DOHH2 (cell line): ENCODE measurements at regions not wholly inside any gene's neighbourhood (a gene's known extent, or its start where the extent isn't known, plus 50 kb on each side); places are given as distances from the start of the nearest gene placed in this dataset.

ENCODE experiments used
- H3F3A ChIP-seq: fragments of 200-600 bp; sonication (generic), shearing (Covaris generic); 2 replicates; pipeline ENCODE4 v1.6.0; 2016; ENCODE audit warnings: antibody characterized with exemption, mild to moderate bottlenecking; ENCODE audit not compliant: control insufficient read depth, insufficient read depth
- H3K27ac ChIP-seq: fragments of 200-600 bp; sonication (generic); 2 replicates; pipeline ENCODE4 v1.5.1; 2014; ENCODE audit warnings: low read depth, mild to moderate bottlenecking, low read length, moderate library complexity
- H3K27me3 ChIP-seq: fragments of 200-600 bp; sonication (generic); 2 replicates; pipeline ENCODE4 v1.6.1; 2014; ENCODE audit warnings: mild to moderate bottlenecking, low read length, mixed read lengths; ENCODE audit not compliant: control insufficient read depth
- H3K36me3 ChIP-seq: fragments of 200-600 bp; sonication (generic); 2 replicates; pipeline ENCODE4 v1.6.1; 2014; ENCODE audit warnings: mild to moderate bottlenecking, low read length, moderate library complexity, mixed read lengths; ENCODE audit not compliant: control insufficient read depth
- H3K4me1 ChIP-seq: fragments of 200-600 bp; sonication (generic); 2 replicates; pipeline ENCODE4 v1.6.1; 2014; ENCODE audit warnings: mild to moderate bottlenecking, low read length, mixed read lengths; ENCODE audit not compliant: control insufficient read depth
- H3K4me2 ChIP-seq: fragments of 200-600 bp; sonication (generic); 2 replicates; pipeline ENCODE4 v1.6.0; 2014; ENCODE audit warnings: mild to moderate bottlenecking, low read length, moderate library complexity
- H3K4me3 ChIP-seq: fragments of 200-600 bp; sonication (generic); 2 replicates; pipeline ENCODE4 v1.5.1; 2014; ENCODE audit warnings: mild to moderate bottlenecking, low read length, mixed read lengths
- H3K79me2 ChIP-seq: fragments of 200-600 bp; sonication (generic); 2 replicates; pipeline ENCODE4 v1.6.1; 2014; ENCODE audit warnings: mild to moderate bottlenecking, low read length, mixed read lengths; ENCODE audit not compliant: control insufficient read depth
- H3K9me2 ChIP-seq: fragments of 200-600 bp; sonication (generic); replicated peaks from 2 replicates; pipeline ENCODE4 v1.6.1; 2014; ENCODE audit warnings: mild to moderate bottlenecking, low read length, mixed read lengths; ENCODE audit not compliant: control insufficient read depth
- H3K9me3 ChIP-seq: fragments of 200-600 bp; sonication (generic); 2 replicates; pipeline ENCODE4 v1.6.1; 2014; ENCODE audit warnings: antibody characterized with exemption, low read length, mixed read lengths; ENCODE audit not compliant: control insufficient read depth, insufficient read depth
- H4K20me1 ChIP-seq: fragments of 200-600 bp; sonication (generic); 2 replicates; pipeline ENCODE4 v1.6.0; 2014; ENCODE audit warnings: low read depth, mild to moderate bottlenecking, antibody characterized with exemption, low read length, moderate library complexity; ENCODE audit not compliant: control insufficient read depth, insufficient read depth
- CTCF ChIP-seq: fragments of 200-600 bp; sonication (generic); IDR thresholded peaks from one replicate; pipeline ENCODE4 v1.5.1; 2014; ENCODE audit warnings: antibody characterized with exemption, mild to moderate bottlenecking, low read depth, low read length; ENCODE audit not compliant: poor library complexity, severe bottlenecking
- EZH2phosphoT487 ChIP-seq: fragments of 200-600 bp; sonication (generic); IDR thresholded peaks from 2 replicates; pipeline ENCODE4 v1.6.1; 2017; ENCODE audit warnings: borderline replicate concordance, mild to moderate bottlenecking, antibody characterized with exemption, low read length, moderate library complexity, mixed read lengths

GRCh38 chr3:18772699-18773305 lies 347.7 kb upstream of the SATB1 start:
- no peaks in the 10 kb centered on the region for H3K4me1 ChIP-seq
- no peaks in the 10 kb centered on the region for H4K20me1 ChIP-seq
- H3K79me2 ChIP-seq: no peaks in the 10 kb centered on the region
- no peaks in the 10 kb centered on the region for H3K9me3 ChIP-seq
- peaks cover 12% of the 10 kb centered on the region for H3K27me3 ChIP-seq
- no peaks in the 10 kb centered on the region for H3K9me2 ChIP-seq
- H3K36me3 ChIP-seq: no peaks in the 10 kb centered on the region
- TF ChIP-seq EZH2phosphoT487 (no peak), CTCF (no peak)
- H3K4me3 ChIP-seq: no peak overlapping the region
- H3K27ac ChIP-seq: no peak overlapping the region
- no peaks in the 10 kb centered on the region for H3F3A ChIP-seq
- H3K4me2 ChIP-seq: no peak overlapping the region

GRCh38 chr3:18771931-18772330 lies 346.8 kb upstream of the SATB1 start:
- Histone ChIP-seq H3F3A (no peaks in the 10 kb centered on the region), H3K27ac (no peak overlapping the region), H3K27me3 (peaks cover 12% of the 10 kb centered on the region), H3K36me3 (no peaks in the 10 kb centered on the region), H4K20me1 (no peaks in the 10 kb centered on the region), H3K4me2 (no peak overlapping the region), H3K4me1 (no peaks in the 10 kb centered on the region), H3K9me3 (no peaks in the 10 kb centered on the region), H3K79me2 (no peaks in the 10 kb centered on the region), H3K4me3 (no peak overlapping the region), H3K9me2 (no peaks in the 10 kb centered on the region)
- no peak for TF ChIP-seq CTCF
- TF ChIP-seq EZH2phosphoT487: no peak

GRCh38 chr3:18770800-18771199 lies 345.7 kb upstream of the SATB1 start:
- Histone ChIP-seq H3F3A (no peaks in the 10 kb centered on the region), H3K9me3 (no peaks in the 10 kb centered on the region), H3K36me3 (no peaks in the 10 kb centered on the region), H3K4me1 (no peaks in the 10 kb centered on the region), H3K4me3 (no peak overlapping the region), H3K9me2 (no peaks in the 10 kb centered on the region), H3K79me2 (no peaks in the 10 kb centered on the region), H3K4me2 (no peak overlapping the region), H3K27me3 (peaks cover 12% of the 10 kb centered on the region), H3K27ac (no peak overlapping the region), H4K20me1 (no peaks in the 10 kb centered on the region)
- TF ChIP-seq CTCF (no peak), EZH2phosphoT487 (no peak)
